ENCODE measurements at regions not wholly inside any gene's neighbourhood (a gene's known extent, or its start where the extent isn't known, plus 50 kb on each side); places are given as distances from the start of the nearest gene placed in this dataset.

DNA sequence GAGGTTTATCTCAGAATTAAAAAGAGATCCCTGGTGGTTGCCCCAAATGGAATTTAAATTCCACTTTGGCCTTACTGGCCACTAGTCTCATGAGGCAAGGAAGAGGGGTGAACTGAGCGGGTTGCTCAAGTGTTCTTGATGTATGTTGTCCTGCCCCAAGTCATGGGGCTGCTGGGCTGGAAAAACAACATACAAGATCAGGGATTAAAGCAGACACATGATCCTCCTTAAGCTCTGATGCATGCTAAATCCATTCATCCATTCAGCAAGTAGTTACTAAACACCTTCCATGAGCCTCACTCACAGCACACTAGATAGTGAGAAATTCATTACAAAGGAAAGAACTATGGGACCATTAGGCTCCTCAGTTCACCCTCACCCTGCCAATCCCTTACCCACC, 196.3 kb downstream of the MREG start:
- no peak for TF ChIP-seq SIN3A (IDR thresholded peaks at IDR 0.05; ENCODE audit: borderline replicate concordance, insufficient read depth, low read depth, low read length)
- no peak for TF ChIP-seq TCF7L2 (IDR thresholded peaks at IDR 0.05; ENCODE audit: low read depth, low read length)
- no peak for TF ChIP-seq CTCF (IDR thresholded peaks at IDR 0.05)
- TF ChIP-seq POLR2AphosphoS5 (IDR thresholded peaks at IDR 0.05; ENCODE audit: low read depth, low read length): no peak
- TF ChIP-seq, protein P1, sequence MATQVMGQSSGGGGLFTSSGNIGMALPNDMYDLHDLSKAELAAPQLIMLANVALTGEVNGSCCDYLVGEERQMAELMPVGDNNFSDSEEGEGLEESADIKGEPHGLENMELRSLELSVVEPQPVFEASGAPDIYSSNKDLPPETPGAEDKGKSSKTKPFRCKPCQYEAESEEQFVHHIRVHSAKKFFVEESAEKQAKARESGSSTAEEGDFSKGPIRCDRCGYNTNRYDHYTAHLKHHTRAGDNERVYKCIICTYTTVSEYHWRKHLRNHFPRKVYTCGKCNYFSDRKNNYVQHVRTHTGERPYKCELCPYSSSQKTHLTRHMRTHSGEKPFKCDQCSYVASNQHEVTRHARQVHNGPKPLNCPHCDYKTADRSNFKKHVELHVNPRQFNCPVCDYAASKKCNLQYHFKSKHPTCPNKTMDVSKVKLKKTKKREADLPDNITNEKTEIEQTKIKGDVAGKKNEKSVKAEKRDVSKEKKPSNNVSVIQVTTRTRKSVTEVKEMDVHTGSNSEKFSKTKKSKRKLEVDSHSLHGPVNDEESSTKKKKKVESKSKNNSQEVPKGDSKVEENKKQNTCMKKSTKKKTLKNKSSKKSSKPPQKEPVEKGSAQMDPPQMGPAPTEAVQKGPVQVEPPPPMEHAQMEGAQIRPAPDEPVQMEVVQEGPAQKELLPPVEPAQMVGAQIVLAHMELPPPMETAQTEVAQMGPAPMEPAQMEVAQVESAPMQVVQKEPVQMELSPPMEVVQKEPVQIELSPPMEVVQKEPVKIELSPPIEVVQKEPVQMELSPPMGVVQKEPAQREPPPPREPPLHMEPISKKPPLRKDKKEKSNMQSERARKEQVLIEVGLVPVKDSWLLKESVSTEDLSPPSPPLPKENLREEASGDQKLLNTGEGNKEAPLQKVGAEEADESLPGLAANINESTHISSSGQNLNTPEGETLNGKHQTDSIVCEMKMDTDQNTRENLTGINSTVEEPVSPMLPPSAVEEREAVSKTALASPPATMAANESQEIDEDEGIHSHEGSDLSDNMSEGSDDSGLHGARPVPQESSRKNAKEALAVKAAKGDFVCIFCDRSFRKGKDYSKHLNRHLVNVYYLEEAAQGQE (IDR thresholded peaks at IDR 0.05; ENCODE audit: insufficient read depth in 1 of 2, low read depth in 2 of 2, low read length in 1 of 2): no peak
- no peak for ATAC-seq
- ChIA-PET CTCF (no interaction called here), POLR2A (no interaction called here)
- Histone ChIP-seq H3K9me3 (ENCODE audit: control insufficient read depth, insufficient read depth, low read depth, low read length) (no peaks in the 10 kb centered on the region), H3K27me3 (ENCODE audit: control insufficient read depth, insufficient read depth, low read length) (no peaks in the 10 kb centered on the region), H3K4me3 (ENCODE audit: low read depth in 2 of 2, low read length in 2 of 2) (no peak overlapping the region), H3K4me1 (ENCODE audit: control insufficient read depth, insufficient read depth, low read length) (no peaks in the 10 kb centered on the region), H3K27ac (ENCODE audit: low read length) (no peak overlapping the region), H3K36me3 (ENCODE audit: control insufficient read depth, insufficient read depth, low read length) (no peaks in the 10 kb centered on the region)
- intact Hi-C loops (cut with micrococcal nuclease; ENCODE audit: unreplicated experiment): no loop called here
- in situ Hi-C loops (cut with HindIII; ENCODE audit: low pct_unique_long_range_greater_than_20kb, low sequenced_read_pairs): no loop called here
- BruUV-seq (replicated peaks): no TSS peak
- no peak for DNase-seq (ENCODE audit: low read depth, low spot score)

- Histone ChIP-seq H3K4me3 (ENCODE audit: low read depth in 2 of 2, low read length in 2 of 2) (no peak overlapping the region), H3K27ac (ENCODE audit: low read length) (no peak overlapping the region), H3K4me1 (ENCODE audit: control insufficient read depth, insufficient read depth, low read length) (no peaks in the 10 kb centered on the region), H3K9me3 (ENCODE audit: control insufficient read depth, insufficient read depth, low read depth, low read length) (no peaks in the 10 kb centered on the region), H3K27me3 (ENCODE audit: control insufficient read depth, insufficient read depth, low read length) (no peaks in the 10 kb centered on the region), H3K36me3 (ENCODE audit: control insufficient read depth, insufficient read depth, low read length) (no peaks in the 10 kb centered on the region)
- BruUV-seq (replicated peaks): no TSS peak
- ChIA-PET POLR2A (no interaction called here), CTCF (no interaction called here)
- no peak for TF ChIP-seq POLR2AphosphoS5 (IDR thresholded peaks at IDR 0.05; ENCODE audit: low read depth, low read length)
- TF ChIP-seq, protein P1 (IDR thresholded peaks at IDR 0.05; ENCODE audit: insufficient read depth in 1 of 2, low read depth in 2 of 2, low read length in 1 of 2): no peak
- no peak for TF ChIP-seq CTCF (IDR thresholded peaks at IDR 0.05)
- no peak for TF ChIP-seq SIN3A (IDR thresholded peaks at IDR 0.05; ENCODE audit: borderline replicate concordance, insufficient read depth, low read depth, low read length)
- no peak for TF ChIP-seq TCF7L2 (IDR thresholded peaks at IDR 0.05; ENCODE audit: low read depth, low read length)
- intact Hi-C loops (cut with micrococcal nuclease; ENCODE audit: unreplicated experiment): no loop called here
- DNase-seq (ENCODE audit: low read depth, low spot score): no peak
- no peak for ATAC-seq
- in situ Hi-C loops (cut with HindIII; ENCODE audit: low pct_unique_long_range_greater_than_20kb, low sequenced_read_pairs): no loop called here
Measured at GRCh38 chr2:215816424-215816823, 196.9 kb downstream of the MREG start.
